Heart right ventricle (tissue), 16 donors: ENCODE measurements at regions not wholly inside any gene's neighbourhood (a gene's known extent, or its start where the extent isn't known, plus 50 kb on each side); places are given as distances from the start of the nearest gene placed in this dataset.
"Not testable (repeated sequence)": the region's sequence is repeated elsewhere in the genome, so short reads cannot be mapped to it uniquely, and the experiment has no call there.

Experiments
- ATAC-seq, 8 donors: fragments of 200-7000 bp; cut with Tn5 transposase; one replicate each; pipeline ENCODE4 v1.9.1; 2020; ENCODE audit warnings: mild to moderate bottlenecking in 8 of 8, moderate library complexity in 8 of 8, moderate number of reproducible peaks in 1 of 8
- DNase-seq, 2 donors: peaks; one replicate each; pipeline ENCODE4 v3.0.0-alpha.2; 2020
- H3K27ac ChIP-seq, 10 donors: fragments of 200-600 bp; sonication (generic) in 2 of 10; one replicate each; pipeline versions ENCODE4 v1.5.0 to v1.8.0; 2020 to 2022; ENCODE audit warnings: mild to moderate bottlenecking in 3 of 10
- H3K27me3 ChIP-seq, 7 donors: fragments of 200-600 bp; one replicate each; pipeline ENCODE4 v1.8.0; 2021 to 2022; ENCODE audit warnings: mild to moderate bottlenecking in 2 of 7
- H3K36me3 ChIP-seq, 9 donors: fragments of 200-600 bp; sonication (generic) in 1 of 9; one replicate each; pipeline versions ENCODE4 v1.5.0 to v1.8.0; 2020 to 2022; ENCODE audit warnings: mild to moderate bottlenecking in 2 of 9
- H3K4me1 ChIP-seq, 9 donors: fragments of 200-600 bp; sonication (generic) in 1 of 9; one replicate each; pipeline versions ENCODE4 v1.5.0 to v1.8.0; 2020 to 2022; ENCODE audit warnings: mild to moderate bottlenecking in 4 of 9
- H3K4me3 ChIP-seq, 10 donors: fragments of 200-600 bp; sonication (generic) in 2 of 10; one replicate each; pipeline versions ENCODE4 v1.5.0 to v1.8.0; 2020 to 2022; ENCODE audit warnings: mild to moderate bottlenecking in 7 of 10, moderate library complexity in 2 of 10
- H3K9me3 ChIP-seq, 11 donors: fragments of 200-600 bp in 10 of 11; sonication (generic) in 2 of 11; one replicate each; pipeline versions ENCODE4 v1.5.0 to v1.8.0; 2013 to 2022; ENCODE audit warnings: mild to moderate bottlenecking in 2 of 11, control low read depth in 1 of 11, moderate library complexity in 1 of 11
- WGBS, 2 donors: extraction: QIAGEN DNeasy Blood & Tissue Kit; methylation state at CpG; one replicate each; pipeline ENCODE4 v1.1.7; 2013; ENCODE audit warnings: inconsistent platforms in 1 of 2; 5-methylcytosine and 5-hydroxymethylcytosine counted together
- intact Hi-C, 10 donors: fragments of 100-400 bp; cut with DNase I; formaldehyde crosslinking; loops; one replicate each; pipeline versions ENCODE4 v1.11.1 to v1.14.2; 2022
- TF ChIP-seq, protein P1 (sequence below), 9 donors: fragments of 200-600 bp; sonication (generic) in 2 of 9; IDR thresholded peaks; one replicate each; pipeline versions ENCODE4 v1.5.0 to v1.8.0; 2021 to 2022; ENCODE audit warnings: antibody characterized with exemption in 9 of 9, mild to moderate bottlenecking in 5 of 9, moderate library complexity in 1 of 9
- donor health status: Arrhythmogenic right ventricular cardiomyopathy.
- donor health status: ischemic (EF 13 %, LVEDD 7.1; RV severe dilation, severe dysfunction).
- donor health status: healthy with polysubstance abuse.
- donor health status: DM: no; HTN: yes; CAD: no.
- donor health status: DM: no; HTN: no; CAD: no.
- donor health status: ischemic (EF 25% LVEDD 6.9; RV normal size, moderate dysfunction).
- donor health status: ischemic (EF 25% LVEDD 5.7; RV mildly dilated, moderate dysfunction).
- donor health status: healthy.
- donor health status: DM: yes; HTN: yes; CAD: no.
- donor health status: Ischemic cardiomyopathy.
- donor health status: ischemic (EF 35%, LVEDD 5.7; RV mildly dilated, moderate dysfunction).
- donor health status: nonischemic (EF 11% LVEDD 7.7; RV severe dilation, severe dysfunction).
- donor health status: DM: yes; HTN: yes; CAD: no.
- donor health status: PGD.
- donor health status: ischemic (EF 29% LVEDD 5.4; RV normal size, mild dysfunction).
- donor health status: nonischemic (EF 23%, LVEDD 6.1; RV moderate dilation, normal function).

- Histone ChIP-seq H3K27ac (no peak overlapping the region), H3K4me3 (no peak overlapping the region), H3K27me3 (no peaks in the 10 kb centered on the region), H3K9me3 (peaks cover 0 to 27% (median 0%) of the 10 kb centered on the region in 11 donors), H3K4me1 (no peaks in the 10 kb centered on the region), H3K36me3 (no peaks in the 10 kb centered on the region)
- ATAC-seq (no peak), DNase-seq (no peak)
- 96 to 97% methylated on average over 34 to 38 of the region's 38 CpGs for WGBS, 2 donors
- TF ChIP-seq, protein P1, sequence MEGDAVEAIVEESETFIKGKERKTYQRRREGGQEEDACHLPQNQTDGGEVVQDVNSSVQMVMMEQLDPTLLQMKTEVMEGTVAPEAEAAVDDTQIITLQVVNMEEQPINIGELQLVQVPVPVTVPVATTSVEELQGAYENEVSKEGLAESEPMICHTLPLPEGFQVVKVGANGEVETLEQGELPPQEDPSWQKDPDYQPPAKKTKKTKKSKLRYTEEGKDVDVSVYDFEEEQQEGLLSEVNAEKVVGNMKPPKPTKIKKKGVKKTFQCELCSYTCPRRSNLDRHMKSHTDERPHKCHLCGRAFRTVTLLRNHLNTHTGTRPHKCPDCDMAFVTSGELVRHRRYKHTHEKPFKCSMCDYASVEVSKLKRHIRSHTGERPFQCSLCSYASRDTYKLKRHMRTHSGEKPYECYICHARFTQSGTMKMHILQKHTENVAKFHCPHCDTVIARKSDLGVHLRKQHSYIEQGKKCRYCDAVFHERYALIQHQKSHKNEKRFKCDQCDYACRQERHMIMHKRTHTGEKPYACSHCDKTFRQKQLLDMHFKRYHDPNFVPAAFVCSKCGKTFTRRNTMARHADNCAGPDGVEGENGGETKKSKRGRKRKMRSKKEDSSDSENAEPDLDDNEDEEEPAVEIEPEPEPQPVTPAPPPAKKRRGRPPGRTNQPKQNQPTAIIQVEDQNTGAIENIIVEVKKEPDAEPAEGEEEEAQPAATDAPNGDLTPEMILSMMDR (IDR thresholded peaks at IDR 0.05), result no peak
- intact Hi-C loops, result no loop called here
Measured at GRCh38 chrX:43279341-43279808, 376.7 kb upstream of the MAOA start.

GRCh38 chrX:43283187-43283586 is 372.9 kb upstream of the MAOA start:
- 27 to 44% methylated on average over 1 of the region's 1 CpG for WGBS, 2 donors
- TF ChIP-seq, protein P1 (IDR thresholded peaks at IDR 0.05), result no peak
- Histone ChIP-seq H3K4me1 (no peaks in the 10 kb centered on the region), H3K27ac (no peak overlapping the region), H3K9me3 (peaks cover 0 to 14% (median 0%) of the 10 kb centered on the region in 11 donors), H3K36me3 (no peaks in the 10 kb centered on the region), H3K4me3 (no peak overlapping the region), H3K27me3 (peaks cover 0 to 3% (median 0%) of the 10 kb centered on the region in 7 donors)
- peak in 1 of 8 donors; percentile 50 for ATAC-seq
- intact Hi-C loops, result no loop called here
- no peak for DNase-seq

- DNase-seq, H3K27me3 ChIP-seq, H3K4me1 ChIP-seq, H3K4me3 ChIP-seq, H3K9me3 ChIP-seq, ATAC-seq, intact Hi-C loops, H3K27ac ChIP-seq, H3K36me3 ChIP-seq: not testable (repeated sequence)
- WGBS, 2 donors, result 74 to 95% methylated on average over 1 to 3 of the region's 4 CpGs
Measured at GRCh38 chrX:43311625-43312024, 344.5 kb upstream of the MAOA start.

DNA sequence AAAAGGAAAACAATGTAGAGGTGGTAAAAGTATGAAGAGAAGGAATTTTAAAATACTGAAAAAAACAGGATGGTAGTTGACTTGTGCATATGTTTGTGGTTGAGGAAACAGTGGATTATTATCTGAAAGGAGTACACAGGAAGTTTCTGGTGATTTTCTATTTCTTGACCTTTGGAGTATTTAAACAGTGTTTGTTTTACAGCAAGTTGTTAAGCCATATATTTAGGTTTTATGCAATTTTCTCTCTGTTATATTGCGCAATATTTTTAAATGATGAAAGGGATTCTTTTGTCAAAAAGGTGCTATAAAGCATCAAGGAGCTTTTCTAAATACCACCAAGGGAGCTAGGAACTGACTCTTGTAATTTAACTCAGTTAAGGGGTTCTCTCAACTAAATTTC is 343.1 kb upstream of the MAOA start:
- H3K27ac ChIP-seq, result no peak overlapping the region
- H3K4me1 ChIP-seq, result no peaks in the 10 kb centered on the region
- intact Hi-C loops, result no loop called here
- no peaks in the 10 kb centered on the region for H3K36me3 ChIP-seq
- WGBS, 2 donors, result 91 to 97% methylated on average over 1 of the region's 1 CpG
- H3K4me3 ChIP-seq, result no peak overlapping the region
- DNase-seq (no peak), ATAC-seq (no peak)
- TF ChIP-seq, protein P1 (IDR thresholded peaks at IDR 0.05), result no peak
- H3K27me3 ChIP-seq, result peaks cover 0 to 8% (median 0%) of the 10 kb centered on the region in 7 donors
- no peaks in the 10 kb centered on the region for H3K9me3 ChIP-seq

- TF ChIP-seq, protein P1 (IDR thresholded peaks at IDR 0.05), result no peak
- DNase-seq, result no peak
- no peaks in the 10 kb centered on the region for H3K36me3 ChIP-seq
- no peak for ATAC-seq
- H3K27ac ChIP-seq, result no peak overlapping the region
- peaks cover 0 to 8% (median 0%) of the 10 kb centered on the region in 7 donors for H3K27me3 ChIP-seq
- 73 to 77% methylated on average over 3 of the region's 3 CpGs for WGBS, 2 donors
- H3K4me3 ChIP-seq, result no peak overlapping the region
- no peaks in the 10 kb centered on the region for H3K4me1 ChIP-seq
- no peaks in the 10 kb centered on the region for H3K9me3 ChIP-seq
- intact Hi-C loops, result no loop called here
Measured at GRCh38 chrX:43314525-43314924, 341.6 kb upstream of the MAOA start.
